ENCODE measurements at regions not wholly inside any gene's neighbourhood (a gene's known extent, or its start where the extent isn't known, plus 50 kb on each side); places are given as distances from the start of the nearest gene placed in this dataset.

DNA sequence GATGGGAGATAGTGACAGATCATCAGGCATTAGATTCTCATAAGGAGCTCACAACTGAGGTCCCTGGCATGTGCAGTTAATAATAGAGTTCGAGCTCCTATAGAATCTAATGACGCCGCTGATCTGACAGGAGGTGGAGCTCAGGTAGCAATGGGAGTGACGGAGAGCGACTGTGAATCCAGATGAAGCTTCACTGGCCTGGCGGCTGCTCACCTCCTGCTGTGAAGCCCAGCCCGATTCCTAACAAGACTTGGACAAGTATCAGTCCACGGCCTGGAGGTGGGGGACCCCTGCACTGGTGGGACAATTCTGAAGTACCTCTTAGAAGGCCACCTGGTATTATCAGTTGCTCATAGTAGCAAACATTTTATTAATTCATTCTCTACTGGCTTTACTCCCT, 377.9 kb upstream of the ITGA1 start:
- Mint-ChIP-seq H3K4me3 (no peak overlapping the region), H3K27me3 (ENCODE audit: insufficient read depth) (peaks cover 2% of the 10 kb centered on the region; the same call in 1 of the 2 replicates), H3K4me1 (ENCODE audit: low read depth) (no peaks in the 10 kb centered on the region), H3K36me3 (ENCODE audit: low read depth) (no peaks in the 10 kb centered on the region), H3K27ac (no peak overlapping the region), H3K9me3 (peaks cover 8% of the 10 kb centered on the region; the same call in 1 of the 2 replicates)
- TF ChIP-seq, protein P1, sequence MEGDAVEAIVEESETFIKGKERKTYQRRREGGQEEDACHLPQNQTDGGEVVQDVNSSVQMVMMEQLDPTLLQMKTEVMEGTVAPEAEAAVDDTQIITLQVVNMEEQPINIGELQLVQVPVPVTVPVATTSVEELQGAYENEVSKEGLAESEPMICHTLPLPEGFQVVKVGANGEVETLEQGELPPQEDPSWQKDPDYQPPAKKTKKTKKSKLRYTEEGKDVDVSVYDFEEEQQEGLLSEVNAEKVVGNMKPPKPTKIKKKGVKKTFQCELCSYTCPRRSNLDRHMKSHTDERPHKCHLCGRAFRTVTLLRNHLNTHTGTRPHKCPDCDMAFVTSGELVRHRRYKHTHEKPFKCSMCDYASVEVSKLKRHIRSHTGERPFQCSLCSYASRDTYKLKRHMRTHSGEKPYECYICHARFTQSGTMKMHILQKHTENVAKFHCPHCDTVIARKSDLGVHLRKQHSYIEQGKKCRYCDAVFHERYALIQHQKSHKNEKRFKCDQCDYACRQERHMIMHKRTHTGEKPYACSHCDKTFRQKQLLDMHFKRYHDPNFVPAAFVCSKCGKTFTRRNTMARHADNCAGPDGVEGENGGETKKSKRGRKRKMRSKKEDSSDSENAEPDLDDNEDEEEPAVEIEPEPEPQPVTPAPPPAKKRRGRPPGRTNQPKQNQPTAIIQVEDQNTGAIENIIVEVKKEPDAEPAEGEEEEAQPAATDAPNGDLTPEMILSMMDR (IDR thresholded peaks at IDR 0.05): no peak
- DNase-seq: no peak

DNA sequence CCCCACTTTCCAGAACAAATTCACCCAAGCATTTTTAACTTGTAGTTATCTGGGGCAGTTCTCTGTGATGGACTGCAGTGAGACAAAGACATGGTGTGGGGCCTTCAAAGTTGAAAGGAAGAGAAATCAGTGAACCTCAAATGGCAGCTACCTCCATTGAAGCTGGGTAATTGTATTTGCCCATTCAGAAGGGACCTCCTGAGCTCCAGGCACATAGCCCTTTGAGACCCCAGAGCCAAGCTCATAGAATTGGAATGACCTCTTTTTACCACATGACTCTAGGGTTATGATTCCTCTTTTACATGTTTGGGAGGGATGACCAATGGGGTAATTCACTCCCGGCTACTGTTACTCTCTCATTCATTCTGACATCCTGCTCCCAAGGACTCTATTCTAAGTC, 368.4 kb upstream of the ITGA1 start:
- Mint-ChIP-seq H3K4me3 (no peak overlapping the region), H3K27ac (no peak overlapping the region), H3K27me3 (ENCODE audit: insufficient read depth) (no peaks in the 10 kb centered on the region; the same call in 1 of the 2 replicates), H3K9me3 (no peaks in the 10 kb centered on the region; the same call in 1 of the 2 replicates), H3K4me1 (ENCODE audit: low read depth) (no peaks in the 10 kb centered on the region), H3K36me3 (ENCODE audit: low read depth) (no peaks in the 10 kb centered on the region)
- TF ChIP-seq, protein P1 (IDR thresholded peaks at IDR 0.05): no peak
- DNase-seq: no peak

DNA sequence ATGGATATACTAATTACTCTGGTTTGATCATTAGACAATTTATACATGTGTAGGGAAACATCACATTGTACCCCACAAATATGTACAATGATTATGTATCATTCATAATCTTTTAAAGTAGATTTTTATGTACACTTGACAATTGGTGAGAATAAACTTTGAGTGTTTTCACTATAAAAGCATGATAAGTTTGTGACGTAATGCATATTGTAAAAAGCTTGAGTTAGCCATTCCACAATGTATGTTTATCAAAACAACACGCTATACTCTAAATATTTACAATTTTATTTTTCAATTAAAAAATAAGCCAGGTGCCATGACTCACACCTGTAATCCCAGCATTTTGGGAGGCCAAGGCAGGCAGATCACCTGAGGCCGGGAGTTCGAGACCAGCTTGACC, 360.1 kb upstream of the ITGA1 start:
- no peak overlapping the region for H3K4me3 Mint-ChIP-seq
- DNase-seq: no peak
- no peaks in the 10 kb centered on the region; the same call in 1 of the 2 replicates for H3K27me3 Mint-ChIP-seq (ENCODE audit: insufficient read depth)
- H3K9me3 Mint-ChIP-seq: peaks cover 14% of the 10 kb centered on the region
- TF ChIP-seq, protein P1 (IDR thresholded peaks at IDR 0.05): no peak
- no peaks in the 10 kb centered on the region for H3K36me3 Mint-ChIP-seq (ENCODE audit: low read depth)
- no peaks in the 10 kb centered on the region for H3K4me1 Mint-ChIP-seq (ENCODE audit: low read depth)
- H3K27ac Mint-ChIP-seq: no peak overlapping the region

DNA sequence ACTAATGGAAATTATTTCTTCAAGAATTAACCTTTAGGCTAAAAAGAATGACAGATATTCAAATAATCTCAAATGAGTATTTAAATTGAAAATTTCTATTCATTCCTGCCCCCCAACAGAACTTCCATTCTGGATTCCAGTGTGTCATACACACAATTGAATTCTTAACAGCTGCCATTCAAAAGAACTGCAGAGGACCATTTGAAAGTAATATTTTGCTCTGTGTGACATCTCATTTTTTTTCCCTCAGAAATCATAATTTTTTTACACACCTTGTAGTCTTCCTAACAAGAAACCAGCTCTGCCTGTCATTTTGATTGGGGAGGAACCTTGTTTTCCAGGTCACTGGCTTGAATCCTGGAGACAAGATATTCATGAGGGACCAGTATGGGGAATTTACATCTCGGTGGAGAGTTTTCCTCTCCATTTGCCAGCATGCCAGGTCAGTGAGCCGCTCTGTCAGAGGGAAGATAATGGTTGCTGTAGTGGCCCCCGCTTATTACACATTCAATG, 358.7 kb upstream of the ITGA1 start:
- Mint-ChIP-seq H3K27ac (no peak overlapping the region), H3K4me1 (ENCODE audit: low read depth) (no peaks in the 10 kb centered on the region), H3K27me3 (ENCODE audit: insufficient read depth) (no peaks in the 10 kb centered on the region), H3K36me3 (ENCODE audit: low read depth) (no peaks in the 10 kb centered on the region), H3K9me3 (peaks cover 14% of the 10 kb centered on the region), H3K4me3 (no peak overlapping the region)
- TF ChIP-seq, protein P1 (IDR thresholded peaks at IDR 0.05): no peak
- DNase-seq: no peak

DNA sequence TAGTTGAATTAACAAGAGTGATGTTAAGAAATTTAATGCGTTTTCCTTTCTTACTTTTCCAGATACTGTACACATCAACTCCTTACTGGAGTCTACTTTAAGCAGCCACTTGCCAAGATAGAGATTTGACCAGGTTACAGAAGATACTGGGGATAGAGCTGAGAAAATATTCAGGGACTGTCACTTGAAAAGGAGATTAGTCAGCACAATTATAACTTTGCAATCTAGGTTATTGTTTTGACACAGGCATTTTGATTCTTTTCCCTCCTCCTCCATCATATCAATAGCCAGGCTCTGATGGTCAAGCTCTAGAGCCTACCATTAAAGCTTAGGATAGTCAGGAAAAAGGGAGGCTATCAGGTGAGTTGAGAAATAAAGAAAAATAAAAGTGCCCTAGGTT, 345.9 kb upstream of the ITGA1 start:
- Mint-ChIP-seq H3K27ac (no peak overlapping the region), H3K4me3 (no peak overlapping the region), H3K4me1 (ENCODE audit: low read depth) (no peaks in the 10 kb centered on the region), H3K36me3 (ENCODE audit: low read depth) (no peaks in the 10 kb centered on the region), H3K27me3 (ENCODE audit: insufficient read depth) (peaks cover 2% of the 10 kb centered on the region; the same call in 1 of the 2 replicates), H3K9me3 (no peaks in the 10 kb centered on the region; the same call in none of the 2 replicates)
- TF ChIP-seq, protein P1 (IDR thresholded peaks at IDR 0.05): no peak
- no peak for DNase-seq

DNA sequence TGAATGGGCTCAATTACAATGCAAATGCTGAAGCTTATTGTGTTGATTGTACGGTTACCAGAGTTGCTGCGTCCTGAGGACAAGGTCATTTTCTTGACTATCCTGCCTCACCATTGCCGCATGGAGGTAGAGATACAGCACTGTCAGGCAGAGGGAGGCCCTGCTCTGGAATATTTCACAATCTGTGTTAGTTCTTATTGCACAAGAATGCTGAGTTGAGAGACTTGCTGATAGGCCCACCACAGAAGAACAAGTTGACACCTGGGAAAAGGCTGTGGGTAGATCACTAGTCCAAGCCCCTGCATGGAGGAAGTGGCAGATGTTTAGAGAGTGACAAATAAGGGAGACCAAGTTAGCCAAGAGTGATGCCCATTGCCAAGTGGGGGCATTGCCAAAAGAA, 344.5 kb upstream of the ITGA1 start:
- no peak overlapping the region for H3K27ac Mint-ChIP-seq
- H3K4me1 Mint-ChIP-seq (ENCODE audit: low read depth): no peaks in the 10 kb centered on the region
- no peak overlapping the region for H3K4me3 Mint-ChIP-seq
- no peaks in the 10 kb centered on the region; the same call in none of the 2 replicates for H3K9me3 Mint-ChIP-seq
- H3K27me3 Mint-ChIP-seq (ENCODE audit: insufficient read depth): peaks cover 2% of the 10 kb centered on the region
- H3K36me3 Mint-ChIP-seq (ENCODE audit: low read depth): no peaks in the 10 kb centered on the region
- no peak for DNase-seq
- TF ChIP-seq, protein P1 (IDR thresholded peaks at IDR 0.05): no peak
